ENCODE measurements at regions not wholly inside any gene's neighbourhood (a gene's known extent, or its start where the extent isn't known, plus 50 kb on each side); places are given as distances from the start of the nearest gene placed in this dataset.

DNA sequence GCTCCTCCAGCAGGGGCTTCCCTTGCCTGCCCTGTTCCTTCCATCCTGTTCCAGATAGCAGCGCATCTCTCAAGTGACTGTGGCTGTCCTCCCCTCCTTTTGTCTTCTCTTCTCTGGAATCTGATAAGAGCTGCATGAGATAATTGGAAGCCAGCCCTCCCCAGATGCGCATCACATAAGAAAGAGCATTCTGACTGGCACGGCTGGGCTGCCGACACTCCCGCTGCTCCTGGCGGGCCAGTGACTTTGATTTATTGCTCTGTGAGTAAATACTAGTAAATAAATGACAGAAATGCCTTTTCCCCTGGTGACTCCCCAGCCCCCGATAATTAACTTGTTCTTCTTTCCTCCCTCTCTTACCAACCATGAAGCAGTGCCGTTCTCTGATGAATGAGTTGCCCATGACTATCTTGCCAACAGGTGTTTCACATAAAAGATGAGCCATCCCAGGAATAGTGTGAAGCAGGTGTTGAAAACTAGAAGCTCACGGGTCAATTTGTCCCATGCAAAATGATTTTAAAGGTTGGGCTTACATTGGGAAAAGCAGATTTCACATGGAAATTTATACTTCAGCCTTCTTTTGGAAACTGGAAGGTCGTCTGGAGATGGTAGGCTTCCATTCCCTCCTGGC lies 212.3 kb downstream of the ERCC6L2 start:
- no peak for DNase-seq (ENCODE audit: low read depth in 3 of 3)

- no peak for DNase-seq (ENCODE audit: low read depth in 3 of 3)
These were observed 211.6 kb downstream of the ERCC6L2 start for GRCh38 chr9:96086936-96087571.

GRCh38 chr9:96085491-96086143 lies 210.1 kb downstream of the ERCC6L2 start:
- no peak for DNase-seq (ENCODE audit: low read depth in 3 of 3)

DNA sequence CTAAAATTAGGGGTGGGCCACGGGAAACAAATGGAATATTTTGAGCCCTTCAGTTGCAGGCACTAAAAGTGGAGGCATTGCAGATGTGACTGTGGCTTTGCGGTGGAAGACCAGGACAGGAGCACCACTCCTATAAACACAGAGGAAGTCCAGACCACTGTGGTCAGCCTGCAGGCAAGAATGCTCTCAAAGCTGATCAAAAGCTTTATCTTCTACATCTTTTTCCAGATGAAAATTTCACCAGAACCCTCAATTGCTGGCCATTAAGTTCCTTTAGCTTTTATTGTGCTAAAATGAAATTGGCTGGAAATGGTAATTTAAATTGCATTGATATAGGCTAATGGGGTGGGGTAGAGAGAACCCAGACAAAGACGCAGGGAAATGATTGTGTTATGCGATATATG lies 208.8 kb downstream of the ERCC6L2 start:
- DNase-seq (ENCODE audit: low read depth in 3 of 3): no peak

- no peak for DNase-seq (ENCODE audit: low read depth in 3 of 3)
These were observed 207.2 kb downstream of the ERCC6L2 start for GRCh38 chr9:96082516-96083232.

- DNase-seq (ENCODE audit: low read depth in 3 of 3): no peak
These were observed 204.9 kb downstream of the ERCC6L2 start for GRCh38 chr9:96080364-96080763.

DNA sequence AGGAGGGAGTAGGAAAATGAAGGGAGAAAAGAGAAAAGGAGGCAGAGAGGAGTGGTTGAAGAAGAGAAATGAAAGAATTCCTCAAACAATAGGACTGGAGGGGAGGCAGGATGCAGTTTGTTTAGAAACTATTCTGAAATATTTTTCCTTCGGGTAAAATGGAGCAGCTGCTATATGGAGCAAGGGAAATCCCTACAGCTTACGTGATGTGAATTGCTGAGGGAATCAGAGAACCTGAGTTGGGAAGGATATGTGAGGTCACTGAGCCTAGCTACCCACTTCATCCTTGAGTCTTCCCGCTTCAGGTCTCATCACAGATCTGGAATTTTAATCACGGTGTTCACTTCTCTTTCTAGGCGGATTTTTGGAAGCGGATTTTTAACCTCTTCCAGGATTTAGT lies 204.3 kb downstream of the ERCC6L2 start:
- DNase-seq (ENCODE audit: low read depth in 3 of 3): no peak

GRCh38 chr9:96078897-96079490 lies 203.5 kb downstream of the ERCC6L2 start:
- DNase-seq (ENCODE audit: low read depth in 3 of 3): no peak

- DNase-seq (ENCODE audit: low read depth in 3 of 3): no peak
These were observed 200.3 kb downstream of the ERCC6L2 start for GRCh38 chr9:96075757-96076156.

DNA sequence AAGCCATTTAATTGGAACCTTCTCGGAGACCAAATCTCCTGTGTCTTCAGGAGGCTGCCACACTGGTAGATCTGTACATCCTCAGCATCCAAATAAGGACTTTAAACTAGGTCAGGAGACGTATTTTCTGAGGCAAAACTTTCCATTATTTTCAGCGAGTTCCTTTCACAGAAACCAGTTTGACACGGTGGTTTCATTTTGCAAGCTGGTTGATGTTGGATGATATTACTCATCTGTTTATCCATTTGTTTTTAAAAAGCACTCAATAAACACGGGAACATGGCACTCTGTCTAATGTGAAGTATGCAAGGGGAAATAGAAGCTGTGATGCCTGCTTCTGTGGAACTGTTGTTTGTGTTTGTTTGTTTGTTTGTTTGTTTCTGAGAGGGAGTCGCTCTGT lies 199.6 kb downstream of the ERCC6L2 start:
- no peak for DNase-seq (ENCODE audit: low read depth in 3 of 3)

- no peak for DNase-seq (ENCODE audit: low read depth in 3 of 3)
These were observed 198.3 kb downstream of the ERCC6L2 start for GRCh38 chr9:96073531-96074480.

GRCh38 chr9:96072930-96073329 lies 197.4 kb downstream of the ERCC6L2 start:
- no peak for DNase-seq (ENCODE audit: low read depth in 3 of 3)

- DNase-seq (ENCODE audit: low read depth in 3 of 3): no peak
These were observed 196.3 kb downstream of the ERCC6L2 start for GRCh38 chr9:96071815-96072124.

GRCh38 chr9:96071076-96071814 lies 195.8 kb downstream of the ERCC6L2 start:
- DNase-seq (ENCODE audit: low read depth in 3 of 3): no peak

- no peak for DNase-seq (ENCODE audit: low read depth in 3 of 3)
These were observed 194.2 kb downstream of the ERCC6L2 start for GRCh38 chr9:96069629-96070220.

- no peak for DNase-seq (ENCODE audit: low read depth in 3 of 3)
These were observed 193.0 kb downstream of the ERCC6L2 start for GRCh38 chr9:96068511-96068910.

GRCh38 chr9:96067600-96067999 lies 192.1 kb downstream of the ERCC6L2 start:
- no peak for DNase-seq (ENCODE audit: low read depth in 3 of 3)

GRCh38 chr9:96067004-96067403 lies 191.5 kb downstream of the ERCC6L2 start:
- DNase-seq (ENCODE audit: low read depth in 3 of 3): no peak

DNA sequence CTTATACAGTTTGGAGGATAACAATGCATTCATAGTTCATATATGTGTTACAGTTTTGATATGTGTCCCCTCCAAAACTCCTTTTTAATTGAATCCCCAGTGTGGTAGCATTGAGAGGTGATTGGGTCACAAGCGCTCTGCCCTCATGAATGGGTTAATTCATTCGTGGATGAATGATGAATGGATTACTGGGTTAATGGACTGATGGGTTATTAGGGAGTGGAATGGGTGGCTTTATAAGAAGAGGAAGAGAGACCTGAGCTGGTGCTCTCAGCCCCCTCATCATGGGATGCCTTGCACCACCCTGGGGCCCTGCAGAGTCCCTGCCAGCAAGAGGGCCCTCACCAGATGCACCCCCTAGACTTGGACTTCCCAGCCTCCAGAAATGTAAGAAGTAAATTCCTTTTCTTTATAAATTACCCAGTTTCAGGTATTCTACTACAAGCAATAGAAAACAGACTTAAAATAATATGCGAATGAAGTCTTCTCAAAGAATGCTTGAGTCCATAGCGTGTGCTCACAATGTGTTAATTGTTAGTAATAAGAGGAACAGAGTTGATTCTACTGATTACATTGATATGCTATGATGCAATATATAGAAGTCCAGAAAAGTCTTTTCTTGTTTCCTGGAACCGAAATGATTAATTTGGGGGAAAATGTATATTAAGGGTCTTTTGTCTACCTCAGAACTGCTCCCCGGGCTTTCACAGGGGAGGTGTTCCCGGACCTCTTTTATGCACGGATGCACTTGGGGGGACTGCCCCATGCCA lies 190.2 kb downstream of the ERCC6L2 start:
- no peak for DNase-seq (ENCODE audit: low read depth in 3 of 3)

Measured in stimulated activated CD4-positive, alpha-beta T cell treated with anti-CD3 and anti-CD28 coated beads, TNF-alpha, amount 100 ng/mL, for 4 hours (primary cell).